Activated naive CD4-positive, alpha-beta T cell treated with anti-CD3 and anti-CD28 coated beads for 36 hours (primary cell): ENCODE measurements at regions not wholly inside any gene's neighbourhood (a gene's known extent, or its start where the extent isn't known, plus 50 kb on each side); places are given as distances from the start of the nearest gene placed in this dataset.

ENCODE experiments used
- CTCF ChIA-PET: fragments of 350-600 bp; sonication (Branson Sonifier 250); formaldehyde crosslinking; loops from one replicate; lab custom pipeline; 2021; ENCODE audit warnings: antibody characterized with exemption; lab: Charles Lee
- DNase-seq: peaks from one replicate; pipeline ENCODE4 v3.0.0-alpha.2; 2020
- H3K27ac Mint-ChIP-seq: one replicate; pipeline ENCODE4 v1.8.0; 2021; ENCODE audit warnings: mild to moderate bottlenecking, mixed read lengths
- H3K27me3 Mint-ChIP-seq: one replicate; pipeline ENCODE4 v1.8.0; 2021; ENCODE audit warnings: low read depth, mixed read lengths
- H3K36me3 Mint-ChIP-seq: one replicate; pipeline ENCODE4 v1.8.0; 2021; ENCODE audit warnings: low read depth, mixed read lengths
- H3K4me1 Mint-ChIP-seq: one replicate; pipeline ENCODE4 v1.8.0; 2021; ENCODE audit warnings: low read depth, mixed read lengths
- H3K4me3 Mint-ChIP-seq: one replicate; pipeline ENCODE4 v1.8.0; 2021; ENCODE audit warnings: mild to moderate bottlenecking, moderate library complexity, mixed read lengths
- H3K9me3 Mint-ChIP-seq: one replicate; pipeline ENCODE4 v1.8.0; 2021; ENCODE audit warnings: mixed read lengths
- intact Hi-C: fragments of 100-400 bp; cut with micrococcal nuclease; formaldehyde crosslinking; loops from one replicate; pipeline ENCODE4 v1.15.1; 2023

GRCh38 chr14:94964931-94965330 lies 192.4 kb downstream of the DICER1 start:
- H3K36me3 Mint-ChIP-seq = no peaks in the 10 kb centered on the region
- H3K27me3 Mint-ChIP-seq = peaks cover 8% of the 10 kb centered on the region
- CTCF ChIA-PET = interaction anchor here (0.6 kb wide), 1 partner anchor 12 kb away, joined by 4 read pairs; no protein-coding TSS in a partner anchor
- intact Hi-C loops = no loop called here
- no peaks in the 10 kb centered on the region for H3K4me1 Mint-ChIP-seq
- H3K4me3 Mint-ChIP-seq = no peak overlapping the region
- H3K9me3 Mint-ChIP-seq = no peaks in the 10 kb centered on the region
- no peak overlapping the region for H3K27ac Mint-ChIP-seq
- no peak for DNase-seq

- H3K9me3 Mint-ChIP-seq = no peaks in the 10 kb centered on the region
- H3K27ac Mint-ChIP-seq = no peak overlapping the region
- CTCF ChIA-PET = no interaction called here
- no peak for DNase-seq
- H3K4me3 Mint-ChIP-seq = no peak overlapping the region
- no peaks in the 10 kb centered on the region for H3K4me1 Mint-ChIP-seq
- no peaks in the 10 kb centered on the region for H3K36me3 Mint-ChIP-seq
- peaks cover 12% of the 10 kb centered on the region for H3K27me3 Mint-ChIP-seq
- intact Hi-C loops = no loop called here
Observed at GRCh38 chr14:94964181-94964580, 193.1 kb downstream of the DICER1 start.

- Mint-ChIP-seq H3K4me3 (no peak overlapping the region), H3K9me3 (no peaks in the 10 kb centered on the region), H3K4me1 (no peaks in the 10 kb centered on the region)
Observed at GRCh38 chr14:94963051-94963450, 193.1 kb upstream of the GSC start.

GRCh38 chr14:94962166-94962575 lies 192.3 kb upstream of the GSC start:
- no peak overlapping the region for H3K4me3 Mint-ChIP-seq
- no peak overlapping the region for H3K27ac Mint-ChIP-seq
- no peaks in the 10 kb centered on the region for H3K9me3 Mint-ChIP-seq
- intact Hi-C loops = no loop called here
- no peak for DNase-seq
- CTCF ChIA-PET = no interaction called here
- H3K4me1 Mint-ChIP-seq = no peaks in the 10 kb centered on the region
- no peaks in the 10 kb centered on the region for H3K36me3 Mint-ChIP-seq
- peaks cover 16% of the 10 kb centered on the region for H3K27me3 Mint-ChIP-seq

More at GRCh38 chr14:94963051-94963450, 193.1 kb upstream of the GSC start:
- CTCF ChIA-PET = no interaction called here
- Mint-ChIP-seq H3K27ac (no peak overlapping the region), H3K27me3 (peaks cover 16% of the 10 kb centered on the region), H3K36me3 (no peaks in the 10 kb centered on the region)
- intact Hi-C loops = no loop called here
- no peak for DNase-seq

GRCh38 chr14:94961386-94962165 lies 191.7 kb upstream of the GSC start:
- no peak overlapping the region for H3K27ac Mint-ChIP-seq
- H3K27me3 Mint-ChIP-seq = peaks cover 16% of the 10 kb centered on the region
- H3K9me3 Mint-ChIP-seq = no peaks in the 10 kb centered on the region
- DNase-seq = no peak
- intact Hi-C loops = no loop called here
- CTCF ChIA-PET = interaction anchor here (0.8 kb wide), 1 partner anchor 22 kb away, joined by 5 read pairs; no protein-coding TSS in a partner anchor
- H3K36me3 Mint-ChIP-seq = no peaks in the 10 kb centered on the region
- no peak overlapping the region for H3K4me3 Mint-ChIP-seq
- no peaks in the 10 kb centered on the region for H3K4me1 Mint-ChIP-seq

- Mint-ChIP-seq H3K4me3 (no peak overlapping the region), H3K27me3 (peaks cover 16% of the 10 kb centered on the region), H3K27ac (no peak overlapping the region), H3K4me1 (no peaks in the 10 kb centered on the region), H3K9me3 (no peaks in the 10 kb centered on the region), H3K36me3 (no peaks in the 10 kb centered on the region)
- CTCF ChIA-PET = no interaction called here
- DNase-seq = no peak
- intact Hi-C loops = no loop called here
Observed at GRCh38 chr14:94960285-94961001, 190.5 kb upstream of the GSC start.

- Mint-ChIP-seq H3K27me3 (peaks cover under 1% of the 10 kb centered on the region), H3K36me3 (no peaks in the 10 kb centered on the region), H3K9me3 (no peaks in the 10 kb centered on the region), H3K4me1 (no peaks in the 10 kb centered on the region), H3K27ac (no peak overlapping the region), H3K4me3 (no peak overlapping the region)
- intact Hi-C loops = no loop called here
- no peak for DNase-seq
- CTCF ChIA-PET = no interaction called here
Observed at GRCh38 chr14:94953541-94954260, 183.8 kb upstream of the GSC start.

GRCh38 chr14:94952097-94952496 lies 182.2 kb upstream of the GSC start:
- Mint-ChIP-seq H3K27ac (no peak overlapping the region), H3K4me3 (no peak overlapping the region), H3K36me3 (no peaks in the 10 kb centered on the region), H3K9me3 (no peaks in the 10 kb centered on the region), H3K27me3 (no peaks in the 10 kb centered on the region), H3K4me1 (no peaks in the 10 kb centered on the region)
- intact Hi-C loops = no loop called here
- DNase-seq = no peak
- CTCF ChIA-PET = no interaction called here

- Mint-ChIP-seq H3K4me1 (no peaks in the 10 kb centered on the region), H3K27me3 (no peaks in the 10 kb centered on the region), H3K27ac (peak overlapping the region; percentile 73), H3K4me3 (no peak overlapping the region), H3K9me3 (no peaks in the 10 kb centered on the region), H3K36me3 (no peaks in the 10 kb centered on the region)
- intact Hi-C loops = no loop called here
- DNase-seq = no peak
- CTCF ChIA-PET = no interaction called here
Observed at GRCh38 chr14:94946244-94946643, 176.3 kb upstream of the GSC start.

- DNase-seq = peak; percentile 7
- Mint-ChIP-seq H3K9me3 (no peaks in the 10 kb centered on the region), H3K4me3 (no peak overlapping the region), H3K27me3 (no peaks in the 10 kb centered on the region), H3K4me1 (no peaks in the 10 kb centered on the region), H3K36me3 (no peaks in the 10 kb centered on the region), H3K27ac (peak overlapping the region; percentile 73)
- intact Hi-C loops = no loop called here
- CTCF ChIA-PET = no interaction called here
Observed at GRCh38 chr14:94945615-94946014, 175.7 kb upstream of the GSC start.

- H3K9me3 Mint-ChIP-seq = no peaks in the 10 kb centered on the region
- no peak for DNase-seq
- no peak overlapping the region for H3K27ac Mint-ChIP-seq
- intact Hi-C loops = no loop called here
- H3K4me3 Mint-ChIP-seq = no peak overlapping the region
- H3K27me3 Mint-ChIP-seq = no peaks in the 10 kb centered on the region
- no peaks in the 10 kb centered on the region for H3K4me1 Mint-ChIP-seq
- CTCF ChIA-PET = no interaction called here
- no peaks in the 10 kb centered on the region for H3K36me3 Mint-ChIP-seq
Observed at GRCh38 chr14:94944636-94945258, 174.8 kb upstream of the GSC start.

- Mint-ChIP-seq H3K27me3 (no peaks in the 10 kb centered on the region), H3K4me3 (no peak overlapping the region), H3K36me3 (no peaks in the 10 kb centered on the region), H3K27ac (no peak overlapping the region), H3K9me3 (no peaks in the 10 kb centered on the region), H3K4me1 (no peaks in the 10 kb centered on the region)
- intact Hi-C loops = no loop called here
- CTCF ChIA-PET = no interaction called here
- DNase-seq = no peak
Observed at GRCh38 chr14:94942601-94943000, 172.7 kb upstream of the GSC start.
